ENCODE measurements at regions not wholly inside any gene's neighbourhood (a gene's known extent, or its start where the extent isn't known, plus 50 kb on each side); places are given as distances from the start of the nearest gene placed in this dataset.

GRCh38 chr17:13302419-13302818 is 284.6 kb upstream of the ELAC2 start:
- Histone ChIP-seq H3K27me3 (ENCODE audit: control insufficient read depth, insufficient read depth, low read length) (no peaks in the 10 kb centered on the region), H3K27ac (ENCODE audit: low read depth, low read length) (no peak overlapping the region), H3K4me1 (ENCODE audit: control insufficient read depth, insufficient read depth, low read length) (peaks cover 3% of the 10 kb centered on the region), H3K4me3 (ENCODE audit: low read depth, low read length) (no peak overlapping the region), H3K9ac (ENCODE audit: low read length) (no peak overlapping the region), H3K36me3 (ENCODE audit: control insufficient read depth, insufficient read depth, low read length) (no peaks in the 10 kb centered on the region), H3K9me3 (ENCODE audit: control insufficient read depth, insufficient read depth, low read depth, low read length) (no peaks in the 10 kb centered on the region)

- Histone ChIP-seq H3K4me3 (ENCODE audit: low read depth, low read length) (no peak overlapping the region), H3K36me3 (ENCODE audit: control insufficient read depth, insufficient read depth, low read length) (no peaks in the 10 kb centered on the region), H3K9ac (ENCODE audit: low read length) (no peak overlapping the region), H3K27me3 (ENCODE audit: control insufficient read depth, insufficient read depth, low read length) (no peaks in the 10 kb centered on the region), H3K9me3 (ENCODE audit: control insufficient read depth, insufficient read depth, low read depth, low read length) (no peaks in the 10 kb centered on the region), H3K27ac (ENCODE audit: low read depth, low read length) (no peak overlapping the region), H3K4me1 (ENCODE audit: control insufficient read depth, insufficient read depth, low read length) (no peaks in the 10 kb centered on the region)
Observed at GRCh38 chr17:13297183-13297582, 279.4 kb upstream of the ELAC2 start.

GRCh38 chr17:13293421-13293820 is 275.6 kb upstream of the ELAC2 start:
- Histone ChIP-seq H3K27me3 (ENCODE audit: control insufficient read depth, insufficient read depth, low read length) (no peaks in the 10 kb centered on the region), H3K9ac (ENCODE audit: low read length) (no peak overlapping the region), H3K27ac (ENCODE audit: low read depth, low read length) (no peak overlapping the region), H3K4me3 (ENCODE audit: low read depth, low read length) (no peak overlapping the region), H3K36me3 (ENCODE audit: control insufficient read depth, insufficient read depth, low read length) (no peaks in the 10 kb centered on the region), H3K4me1 (ENCODE audit: control insufficient read depth, insufficient read depth, low read length) (no peaks in the 10 kb centered on the region), H3K9me3 (ENCODE audit: control insufficient read depth, insufficient read depth, low read depth, low read length) (no peaks in the 10 kb centered on the region)

GRCh38 chr17:13292291-13292690 is 274.5 kb upstream of the ELAC2 start:
- Histone ChIP-seq H3K4me3 (ENCODE audit: low read depth, low read length) (no peak overlapping the region), H3K36me3 (ENCODE audit: control insufficient read depth, insufficient read depth, low read length) (no peaks in the 10 kb centered on the region), H3K9me3 (ENCODE audit: control insufficient read depth, insufficient read depth, low read depth, low read length) (no peaks in the 10 kb centered on the region), H3K27me3 (ENCODE audit: control insufficient read depth, insufficient read depth, low read length) (no peaks in the 10 kb centered on the region), H3K27ac (ENCODE audit: low read depth, low read length) (no peak overlapping the region), H3K4me1 (ENCODE audit: control insufficient read depth, insufficient read depth, low read length) (no peaks in the 10 kb centered on the region), H3K9ac (ENCODE audit: low read length) (no peak overlapping the region)

GRCh38 chr17:13288248-13288647 is 270.4 kb upstream of the ELAC2 start:
- H3K4me1 ChIP-seq (ENCODE audit: control insufficient read depth, insufficient read depth, low read length) = peaks cover 10% of the 10 kb centered on the region
- no peak overlapping the region for H3K27ac ChIP-seq (ENCODE audit: low read depth, low read length)
- H3K9me3 ChIP-seq (ENCODE audit: control insufficient read depth, insufficient read depth, low read depth, low read length) = no peaks in the 10 kb centered on the region
- H3K9ac ChIP-seq (ENCODE audit: low read length) = no peak overlapping the region
- no peaks in the 10 kb centered on the region for H3K36me3 ChIP-seq (ENCODE audit: control insufficient read depth, insufficient read depth, low read length)
- H3K4me3 ChIP-seq (ENCODE audit: low read depth, low read length) = no peak overlapping the region
- H3K27me3 ChIP-seq (ENCODE audit: control insufficient read depth, insufficient read depth, low read length) = no peaks in the 10 kb centered on the region

GRCh38 chr17:13287226-13287625 is 269.4 kb upstream of the ELAC2 start:
- Histone ChIP-seq H3K9me3 (ENCODE audit: control insufficient read depth, insufficient read depth, low read depth, low read length) (no peaks in the 10 kb centered on the region), H3K27me3 (ENCODE audit: control insufficient read depth, insufficient read depth, low read length) (no peaks in the 10 kb centered on the region), H3K27ac (ENCODE audit: low read depth, low read length) (no peak overlapping the region), H3K4me3 (ENCODE audit: low read depth, low read length) (no peak overlapping the region), H3K9ac (ENCODE audit: low read length) (no peak overlapping the region), H3K4me1 (ENCODE audit: control insufficient read depth, insufficient read depth, low read length) (peaks cover 10% of the 10 kb centered on the region), H3K36me3 (ENCODE audit: control insufficient read depth, insufficient read depth, low read length) (no peaks in the 10 kb centered on the region)

- Histone ChIP-seq H3K36me3 (ENCODE audit: control insufficient read depth, insufficient read depth, low read length) (no peaks in the 10 kb centered on the region), H3K4me1 (ENCODE audit: control insufficient read depth, insufficient read depth, low read length) (peaks cover 10% of the 10 kb centered on the region), H3K9me3 (ENCODE audit: control insufficient read depth, insufficient read depth, low read depth, low read length) (no peaks in the 10 kb centered on the region), H3K27me3 (ENCODE audit: control insufficient read depth, insufficient read depth, low read length) (no peaks in the 10 kb centered on the region), H3K9ac (ENCODE audit: low read length) (no peak overlapping the region), H3K4me3 (ENCODE audit: low read depth, low read length) (no peak overlapping the region), H3K27ac (ENCODE audit: low read depth, low read length) (no peak overlapping the region)
Observed at GRCh38 chr17:13283606-13284005, 265.8 kb upstream of the ELAC2 start.

GRCh38 chr17:13281626-13282025 is 263.8 kb upstream of the ELAC2 start:
- Histone ChIP-seq H3K9ac (ENCODE audit: low read length) (no peak overlapping the region), H3K4me3 (ENCODE audit: low read depth, low read length) (no peak overlapping the region), H3K27me3 (ENCODE audit: control insufficient read depth, insufficient read depth, low read length) (no peaks in the 10 kb centered on the region), H3K27ac (ENCODE audit: low read depth, low read length) (no peak overlapping the region), H3K9me3 (ENCODE audit: control insufficient read depth, insufficient read depth, low read depth, low read length) (no peaks in the 10 kb centered on the region), H3K36me3 (ENCODE audit: control insufficient read depth, insufficient read depth, low read length) (no peaks in the 10 kb centered on the region), H3K4me1 (ENCODE audit: control insufficient read depth, insufficient read depth, low read length) (peaks cover 10% of the 10 kb centered on the region)

- Histone ChIP-seq H3K4me3 (ENCODE audit: low read depth, low read length) (no peak overlapping the region), H3K27ac (ENCODE audit: low read depth, low read length) (no peak overlapping the region), H3K9ac (ENCODE audit: low read length) (no peak overlapping the region), H3K36me3 (ENCODE audit: control insufficient read depth, insufficient read depth, low read length) (no peaks in the 10 kb centered on the region), H3K4me1 (ENCODE audit: control insufficient read depth, insufficient read depth, low read length) (no peaks in the 10 kb centered on the region), H3K9me3 (ENCODE audit: control insufficient read depth, insufficient read depth, low read depth, low read length) (no peaks in the 10 kb centered on the region), H3K27me3 (ENCODE audit: control insufficient read depth, insufficient read depth, low read length) (no peaks in the 10 kb centered on the region)
Observed at GRCh38 chr17:13273806-13274205, 256.0 kb upstream of the ELAC2 start.

GRCh38 chr17:13272296-13272695 is 254.5 kb upstream of the ELAC2 start:
- H3K36me3 ChIP-seq (ENCODE audit: control insufficient read depth, insufficient read depth, low read length) = no peaks in the 10 kb centered on the region
- H3K4me1 ChIP-seq (ENCODE audit: control insufficient read depth, insufficient read depth, low read length) = no peaks in the 10 kb centered on the region
- H3K4me3 ChIP-seq (ENCODE audit: low read depth, low read length) = no peak overlapping the region
- H3K9me3 ChIP-seq (ENCODE audit: control insufficient read depth, insufficient read depth, low read depth, low read length) = no peaks in the 10 kb centered on the region
- H3K27ac ChIP-seq (ENCODE audit: low read depth, low read length) = no peak overlapping the region
- H3K9ac ChIP-seq (ENCODE audit: low read length) = no peak overlapping the region
- no peaks in the 10 kb centered on the region for H3K27me3 ChIP-seq (ENCODE audit: control insufficient read depth, insufficient read depth, low read length)

GRCh38 chr17:13268791-13269595 is 251.2 kb upstream of the ELAC2 start:
- Histone ChIP-seq H3K9me3 (ENCODE audit: control insufficient read depth, insufficient read depth, low read depth, low read length) (no peaks in the 10 kb centered on the region), H3K36me3 (ENCODE audit: control insufficient read depth, insufficient read depth, low read length) (no peaks in the 10 kb centered on the region), H3K4me1 (ENCODE audit: control insufficient read depth, insufficient read depth, low read length) (no peaks in the 10 kb centered on the region), H3K4me3 (ENCODE audit: low read depth, low read length) (no peak overlapping the region), H3K9ac (ENCODE audit: low read length) (no peak overlapping the region), H3K27ac (ENCODE audit: low read depth, low read length) (no peak overlapping the region), H3K27me3 (ENCODE audit: control insufficient read depth, insufficient read depth, low read length) (no peaks in the 10 kb centered on the region)

All from HUES6 (cell line).